Gastrocnemius medialis (tissue), 4 donors: ENCODE measurements at regions not wholly inside any gene's neighbourhood (a gene's known extent, or its start where the extent isn't known, plus 50 kb on each side); places are given as distances from the start of the nearest gene placed in this dataset.

ENCODE experiments used
- POLR2A ChIP-seq, 2 donors: fragments of 450-650 bp; IDR thresholded peaks; one replicate each; pipeline ENCODE4 v1.6.1; 2017; ENCODE audit warnings: antibody characterized with exemption in 2 of 2, mild to moderate bottlenecking in 2 of 2, moderate library complexity in 2 of 2
- TF ChIP-seq, protein P1 (sequence below), 5 experiments: fragments of 450-650 bp in 3 of 5; fragments of 200-600 bp in 2 of 5; sonication (generic) in 2 of 5; IDR thresholded peaks in 4 of 5; conservative IDR thresholded peaks in 1 of 5; 1 replicate in 4 of 5; 2 replicates in 1 of 5; pipeline ENCODE4 v1.5.1; 2016 to 2019; ENCODE audit warnings: antibody characterized with exemption in 5 of 5, mild to moderate bottlenecking in 3 of 5, moderate library complexity in 3 of 5

GRCh38 chr2:161061786-161062185, 98.4 kb upstream of the TANK start:
- TF ChIP-seq POLR2A (IDR thresholded peaks at IDR 0.05), result no peak
- TF ChIP-seq, protein P1, sequence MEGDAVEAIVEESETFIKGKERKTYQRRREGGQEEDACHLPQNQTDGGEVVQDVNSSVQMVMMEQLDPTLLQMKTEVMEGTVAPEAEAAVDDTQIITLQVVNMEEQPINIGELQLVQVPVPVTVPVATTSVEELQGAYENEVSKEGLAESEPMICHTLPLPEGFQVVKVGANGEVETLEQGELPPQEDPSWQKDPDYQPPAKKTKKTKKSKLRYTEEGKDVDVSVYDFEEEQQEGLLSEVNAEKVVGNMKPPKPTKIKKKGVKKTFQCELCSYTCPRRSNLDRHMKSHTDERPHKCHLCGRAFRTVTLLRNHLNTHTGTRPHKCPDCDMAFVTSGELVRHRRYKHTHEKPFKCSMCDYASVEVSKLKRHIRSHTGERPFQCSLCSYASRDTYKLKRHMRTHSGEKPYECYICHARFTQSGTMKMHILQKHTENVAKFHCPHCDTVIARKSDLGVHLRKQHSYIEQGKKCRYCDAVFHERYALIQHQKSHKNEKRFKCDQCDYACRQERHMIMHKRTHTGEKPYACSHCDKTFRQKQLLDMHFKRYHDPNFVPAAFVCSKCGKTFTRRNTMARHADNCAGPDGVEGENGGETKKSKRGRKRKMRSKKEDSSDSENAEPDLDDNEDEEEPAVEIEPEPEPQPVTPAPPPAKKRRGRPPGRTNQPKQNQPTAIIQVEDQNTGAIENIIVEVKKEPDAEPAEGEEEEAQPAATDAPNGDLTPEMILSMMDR (IDR thresholded peaks at IDR 0.05 in 4 of 5, conservative IDR thresholded peaks at IDR 0.05 in 1 of 5), result no peak
